H7 (cell line): ENCODE measurements at regions not wholly inside any gene's neighbourhood (a gene's known extent, or its start where the extent isn't known, plus 50 kb on each side); places are given as distances from the start of the nearest gene placed in this dataset.

ENCODE experiments used
- DNase-seq: peaks from one replicate; pipeline ENCODE4 v3.0.0; 2012
- H3K27me3 ChIP-seq: 2 replicates; pipeline ENCODE4 v1.6.0; 2011; ENCODE audit warnings: mild to moderate bottlenecking, low read length; ENCODE audit not compliant: control insufficient read depth, insufficient read depth
- H3K36me3 ChIP-seq: replicated peaks from 2 replicates; pipeline ENCODE4 v1.5.1; 2011; ENCODE audit warnings: low read length; ENCODE audit not compliant: control insufficient read depth, insufficient read depth
- H3K4me3 ChIP-seq: 2 replicates; pipeline ENCODE4 v1.5.1; 2011; ENCODE audit warnings: low read depth, mild to moderate bottlenecking, control low read depth, low read length, moderate library complexity; ENCODE audit not compliant: insufficient read depth

GRCh38 chr2:160784034-160784433 lies 290.4 kb upstream of the RBMS1 start:
- no peaks in the 10 kb centered on the region for H3K36me3 ChIP-seq
- no peaks in the 10 kb centered on the region for H3K27me3 ChIP-seq
- no peak overlapping the region for H3K4me3 ChIP-seq
- DNase-seq, result no peak

GRCh38 chr2:160790738-160791137 lies 297.1 kb upstream of the RBMS1 start:
- H3K36me3 ChIP-seq, result no peaks in the 10 kb centered on the region
- no peak for DNase-seq

GRCh38 chr2:160791884-160792283 lies 298.3 kb upstream of the RBMS1 start:
- Histone ChIP-seq H3K36me3 (no peaks in the 10 kb centered on the region), H3K27me3 (no peaks in the 10 kb centered on the region), H3K4me3 (no peak overlapping the region)
- DNase-seq, result no peak

More at GRCh38 chr2:160790738-160791137, 297.1 kb upstream of the RBMS1 start:
- H3K27me3 ChIP-seq, result no peaks in the 10 kb centered on the region
- no peak overlapping the region for H3K4me3 ChIP-seq

GRCh38 chr2:160792837-160793236 lies 299.2 kb upstream of the RBMS1 start:
- DNase-seq, result no peak
- Histone ChIP-seq H3K4me3 (no peak overlapping the region), H3K27me3 (no peaks in the 10 kb centered on the region), H3K36me3 (no peaks in the 10 kb centered on the region)

GRCh38 chr2:160794926-160795325 lies 301.3 kb upstream of the RBMS1 start:
- H3K36me3 ChIP-seq, result no peaks in the 10 kb centered on the region
- no peak overlapping the region for H3K4me3 ChIP-seq
- H3K27me3 ChIP-seq, result no peaks in the 10 kb centered on the region

GRCh38 chr2:160803881-160804280 lies 310.3 kb upstream of the RBMS1 start:
- no peak for DNase-seq
- H3K27me3 ChIP-seq, result no peaks in the 10 kb centered on the region
- H3K4me3 ChIP-seq, result no peak overlapping the region

More at GRCh38 chr2:160794926-160795325, 301.3 kb upstream of the RBMS1 start:
- no peak for DNase-seq

GRCh38 chr2:160810406-160810805 lies 316.8 kb upstream of the RBMS1 start:
- Histone ChIP-seq H3K27me3 (no peaks in the 10 kb centered on the region), H3K4me3 (no peak overlapping the region), H3K36me3 (no peaks in the 10 kb centered on the region; the same call in 1 of the 2 replicates)
- no peak for DNase-seq

More at GRCh38 chr2:160803881-160804280, 310.3 kb upstream of the RBMS1 start:
- no peaks in the 10 kb centered on the region; the same call in 1 of the 2 replicates for H3K36me3 ChIP-seq

- Histone ChIP-seq H3K4me3 (no peak overlapping the region), H3K36me3 (no peaks in the 10 kb centered on the region), H3K27me3 (no peaks in the 10 kb centered on the region)
- no peak for DNase-seq
These were observed 319.4 kb upstream of the RBMS1 start for GRCh38 chr2:160812830-160813505.

- no peak for DNase-seq
- Histone ChIP-seq H3K4me3 (no peak overlapping the region), H3K36me3 (no peaks in the 10 kb centered on the region), H3K27me3 (no peaks in the 10 kb centered on the region)
These were observed 319.9 kb upstream of the RBMS1 start for GRCh38 chr2:160813506-160813858.

GRCh38 chr2:160816916-160817499 lies 323.4 kb upstream of the RBMS1 start:
- Histone ChIP-seq H3K4me3 (no peak overlapping the region), H3K27me3 (no peaks in the 10 kb centered on the region), H3K36me3 (no peaks in the 10 kb centered on the region)
- DNase-seq, result no peak

GRCh38 chr2:160820691-160821090 lies 327.1 kb upstream of the RBMS1 start:
- H3K4me3 ChIP-seq, result no peak overlapping the region
- H3K36me3 ChIP-seq, result no peaks in the 10 kb centered on the region
- DNase-seq, result no peak
- H3K27me3 ChIP-seq, result no peaks in the 10 kb centered on the region

GRCh38 chr2:160822006-160822405 lies 328.4 kb upstream of the RBMS1 start:
- Histone ChIP-seq H3K27me3 (no peaks in the 10 kb centered on the region), H3K4me3 (no peak overlapping the region), H3K36me3 (no peaks in the 10 kb centered on the region)
- no peak for DNase-seq

- Histone ChIP-seq H3K27me3 (no peaks in the 10 kb centered on the region), H3K4me3 (no peak overlapping the region), H3K36me3 (no peaks in the 10 kb centered on the region)
- no peak for DNase-seq
These were observed 331.8 kb upstream of the RBMS1 start for GRCh38 chr2:160825433-160825832.

GRCh38 chr2:160826496-160826895 lies 332.9 kb upstream of the RBMS1 start:
- H3K36me3 ChIP-seq, result no peaks in the 10 kb centered on the region
- H3K27me3 ChIP-seq, result no peaks in the 10 kb centered on the region
- no peak for DNase-seq
- H3K4me3 ChIP-seq, result no peak overlapping the region

GRCh38 chr2:160828076-160828475 lies 332.2 kb upstream of the TANK start:
- DNase-seq, result no peak

More at GRCh38 chr2:160828076-160828475, 332.2 kb upstream of the TANK start:
- Histone ChIP-seq H3K4me3 (no peak overlapping the region), H3K36me3 (no peaks in the 10 kb centered on the region), H3K27me3 (no peaks in the 10 kb centered on the region)
